ENCODE measurements at regions not wholly inside any gene's neighbourhood (a gene's known extent, or its start where the extent isn't known, plus 50 kb on each side); places are given as distances from the start of the nearest gene placed in this dataset.

DNA sequence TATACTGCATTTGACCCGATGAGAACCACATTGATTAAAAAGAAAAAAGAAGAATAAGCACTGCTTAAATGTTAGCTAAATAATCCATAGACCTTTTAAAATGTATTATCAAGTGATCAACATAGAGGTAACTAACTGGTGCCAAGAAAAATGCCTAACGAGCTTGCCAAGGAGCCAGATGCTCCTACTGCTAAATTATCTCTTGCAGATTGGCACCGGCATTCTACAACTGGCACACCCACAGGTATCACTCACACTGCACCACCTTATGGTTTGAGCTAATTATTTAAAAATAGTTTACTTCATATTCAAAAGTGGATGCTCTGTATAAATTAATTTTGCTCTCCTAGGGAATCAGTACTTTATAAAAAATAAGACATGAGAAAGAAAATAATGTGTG is 341.6 kb upstream of the CDH7 start:
- DNase-seq = no peak

GRCh38 chr18:65403534-65403933 is 347.3 kb upstream of the CDH7 start:
- no peak for DNase-seq

DNA sequence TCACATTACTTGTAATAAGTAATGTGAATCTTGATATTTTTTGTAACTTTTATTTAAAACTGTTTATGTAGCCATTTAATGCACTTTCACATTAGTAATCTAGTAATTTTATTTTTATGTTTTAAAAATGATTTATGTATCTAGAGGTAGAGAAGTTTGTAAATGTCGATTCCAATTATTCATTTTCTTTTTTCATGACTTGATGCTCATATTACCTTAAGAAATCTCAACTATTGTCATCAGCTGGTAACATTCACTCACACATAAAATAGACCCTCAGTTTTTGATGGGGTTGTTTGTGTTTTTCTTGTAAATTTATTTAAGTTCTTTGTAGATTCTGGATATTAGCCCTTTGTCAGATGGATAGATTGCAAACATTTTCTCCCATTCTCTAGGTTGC is 351.7 kb upstream of the CDH7 start:
- DNase-seq = no peak

GRCh38 chr18:65398347-65399075 is 352.3 kb upstream of the CDH7 start:
- no peak for DNase-seq

DNA sequence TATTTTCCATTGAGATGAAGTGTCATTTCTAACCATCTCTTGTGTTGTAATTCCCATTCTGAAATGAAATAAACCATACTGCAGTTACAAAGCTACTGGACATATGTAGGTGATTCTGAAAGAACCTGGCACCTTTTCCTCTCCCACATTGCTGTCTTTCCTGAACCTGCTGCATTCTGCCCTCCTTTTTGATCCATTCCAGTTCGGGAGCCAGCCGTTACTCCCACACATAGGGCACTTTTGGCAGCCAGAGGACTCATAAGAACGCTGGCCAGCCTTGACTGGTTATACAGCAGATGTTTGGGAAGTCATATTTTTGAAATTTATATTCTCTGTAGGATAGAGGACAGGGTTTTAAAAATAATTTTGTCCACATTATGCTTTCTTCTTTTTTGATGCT is 369.8 kb upstream of the CDH7 start:
- no peak for DNase-seq

DNA sequence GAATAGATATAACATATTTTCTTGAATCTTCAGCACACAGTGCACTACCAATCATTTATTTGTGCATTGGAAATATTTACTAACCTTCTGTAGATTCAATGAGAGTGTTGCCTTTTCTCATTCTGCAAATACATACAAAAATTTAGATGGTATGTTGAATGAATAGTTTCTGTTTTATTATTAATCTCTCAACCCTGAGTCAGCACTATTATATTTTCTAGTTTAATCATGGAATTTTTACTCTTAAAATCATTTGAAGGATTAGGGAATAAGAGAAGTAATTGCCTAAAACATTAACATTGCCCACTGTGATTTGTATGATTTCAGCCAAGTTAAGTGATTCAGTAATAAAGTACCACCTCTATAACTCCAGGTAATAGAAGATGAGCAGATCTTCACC is 370.2 kb upstream of the CDH7 start:
- no peak for DNase-seq

GRCh38 chr18:65372904-65373303 is 377.9 kb upstream of the CDH7 start:
- no peak for DNase-seq

GRCh38 chr18:65365245-65365980 is 385.4 kb upstream of the CDH7 start:
- no peak for DNase-seq

DNA sequence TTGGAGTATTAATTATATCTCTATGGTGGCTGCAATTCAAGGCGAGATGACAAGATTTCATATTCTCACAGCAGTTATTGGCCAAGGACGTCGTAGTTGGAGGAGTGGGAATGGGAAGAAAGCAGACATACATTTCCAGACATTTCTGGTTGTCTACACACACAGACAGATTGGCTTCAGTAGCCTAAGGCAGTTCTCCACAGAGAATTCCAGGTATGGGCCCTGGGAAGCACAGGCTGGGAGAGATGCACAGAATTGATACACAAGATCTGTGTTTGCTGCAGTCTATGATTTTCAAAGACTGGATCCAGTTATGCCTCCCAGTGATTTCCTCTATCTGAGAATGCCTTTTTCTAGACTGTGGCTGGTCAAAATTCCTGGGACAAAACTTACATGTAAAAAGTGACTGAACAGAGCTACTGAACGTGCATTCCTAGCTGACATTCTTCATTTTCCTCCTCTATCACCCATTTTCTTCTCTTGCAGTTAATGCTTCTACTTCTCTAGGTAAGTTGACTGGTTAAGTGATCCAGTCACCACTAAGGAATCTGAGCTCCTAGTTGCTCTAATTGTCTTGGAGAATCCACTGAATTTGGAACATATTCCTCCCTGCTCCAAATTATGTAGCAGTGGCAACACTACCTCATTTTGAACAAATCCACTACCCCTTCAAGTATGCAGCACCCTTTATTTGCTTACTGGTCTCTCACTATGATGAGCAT is 386.7 kb upstream of the CDH7 start:
- no peak for DNase-seq

- DNase-seq = no peak
Observed at GRCh38 chr18:65363011-65363410, 387.8 kb upstream of the CDH7 start.

GRCh38 chr18:65359479-65359878 is 391.3 kb upstream of the CDH7 start:
- no peak for DNase-seq

- DNase-seq = no peak
Observed at GRCh38 chr18:65358306-65358705, 392.5 kb upstream of the CDH7 start.

DNA sequence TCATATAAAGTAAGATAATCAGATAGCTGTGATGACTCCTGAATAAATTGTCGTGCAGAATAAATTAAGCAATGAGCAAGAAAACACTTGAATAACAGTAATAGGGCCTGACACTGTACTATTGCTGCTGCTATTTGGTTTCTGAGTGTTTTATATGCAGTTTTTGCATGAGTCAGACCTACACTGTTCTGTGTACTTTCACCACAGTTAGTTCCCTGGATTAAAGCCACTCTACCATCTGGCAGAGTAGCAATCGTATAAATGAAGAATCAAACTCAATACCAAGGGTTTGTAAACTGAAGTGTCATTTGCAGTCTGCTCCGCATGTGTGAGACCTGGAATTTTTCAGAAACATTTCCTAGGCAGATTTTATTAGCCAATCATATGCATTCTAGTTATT is 398.6 kb upstream of the CDH7 start:
- no peak for DNase-seq

DNA sequence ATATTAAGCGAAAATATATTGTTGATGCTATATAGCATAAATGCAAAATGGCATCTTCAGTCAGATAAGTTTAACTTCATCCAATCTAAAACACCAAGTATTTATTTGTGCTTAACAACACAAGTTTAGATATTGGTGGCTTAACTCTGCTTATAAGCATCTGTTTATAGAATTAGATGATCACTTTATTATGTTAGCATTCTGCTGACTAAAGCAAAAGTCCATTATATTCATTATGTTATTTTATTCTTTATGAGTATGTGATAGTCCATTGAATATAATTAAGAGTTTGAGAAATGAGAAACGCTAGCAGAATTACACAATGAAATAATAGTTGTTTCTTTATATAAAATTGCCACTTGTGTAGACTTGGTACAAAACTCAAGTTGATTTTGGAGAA is 401.2 kb upstream of the CDH7 start:
- no peak for DNase-seq

- no peak for DNase-seq
Observed at GRCh38 chr18:65347446-65347845, 403.4 kb upstream of the CDH7 start.

GRCh38 chr18:65346086-65346485 is 404.7 kb upstream of the CDH7 start:
- DNase-seq = no peak

GRCh38 chr18:65343571-65343970 is 407.2 kb upstream of the CDH7 start:
- DNase-seq = no peak

DNA sequence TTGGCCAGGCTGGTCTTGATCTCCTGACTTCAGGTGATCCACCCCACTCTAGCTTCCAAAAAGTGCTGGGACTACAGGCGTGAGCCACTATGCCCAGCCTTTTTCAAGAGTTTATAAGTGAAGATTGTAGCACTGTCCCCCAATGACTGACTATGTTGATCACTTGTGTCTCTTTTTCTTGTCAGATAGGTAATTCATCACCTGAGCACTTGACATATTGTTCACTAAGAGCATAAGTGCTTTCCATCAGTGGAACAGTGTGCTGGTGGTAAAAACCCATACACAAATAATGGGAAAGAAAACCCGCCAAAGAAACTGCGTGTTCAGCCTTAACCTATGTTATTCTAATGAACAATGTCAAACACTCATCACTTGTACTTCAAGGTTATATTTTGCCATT is 414.4 kb upstream of the CDH7 start:
- no peak for DNase-seq

GRCh38 chr18:65329010-65329409 is 421.8 kb upstream of the CDH7 start:
- no peak for DNase-seq

GRCh38 chr18:65326805-65327204 is 424.0 kb upstream of the CDH7 start:
- DNase-seq = no peak

DNA sequence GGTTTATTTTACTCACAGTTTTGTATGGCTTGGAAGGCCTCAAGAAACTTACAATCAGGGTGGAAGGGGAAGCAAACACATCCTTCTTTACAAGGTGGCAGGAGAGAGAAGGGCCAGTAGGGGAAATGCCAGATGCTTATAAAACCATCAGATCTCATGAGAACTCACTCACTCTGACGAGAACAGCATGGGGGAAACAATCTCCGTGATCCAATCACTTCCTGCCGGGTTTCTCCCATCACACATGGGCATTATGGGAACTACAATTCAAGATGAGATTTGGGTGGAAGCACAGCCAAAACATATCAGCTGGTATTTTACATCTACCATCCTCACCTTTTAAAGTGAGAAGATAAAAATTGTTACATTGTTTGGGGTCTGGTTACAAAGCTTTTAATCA is 427.9 kb upstream of the CDH7 start:
- no peak for DNase-seq

- no peak for DNase-seq
Observed at GRCh38 chr18:65298422-65298821, 452.4 kb upstream of the CDH7 start.

DNA sequence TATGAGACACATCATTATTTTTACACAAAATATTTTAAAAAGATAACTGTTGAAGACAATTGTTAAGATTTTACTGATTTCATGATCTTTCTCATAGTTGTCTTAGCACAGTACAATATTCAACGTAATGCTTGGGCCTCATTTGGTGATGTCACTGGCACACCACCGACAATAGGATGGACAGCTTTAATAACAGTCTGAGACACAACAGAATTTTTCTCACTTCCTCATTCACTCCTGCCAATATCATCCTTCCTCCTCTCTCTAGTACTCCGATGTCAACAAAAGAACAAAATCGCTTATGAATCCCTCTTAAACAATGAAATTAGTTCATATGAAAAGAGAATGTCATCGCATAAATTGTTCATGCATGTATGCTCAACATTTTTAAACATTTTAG is 461.9 kb upstream of the CDH7 start:
- no peak for DNase-seq

Measured in muscle of arm (tissue), 1 donor.